H1 (cell line): ENCODE measurements at regions not wholly inside any gene's neighbourhood (a gene's known extent, or its start where the extent isn't known, plus 50 kb on each side); places are given as distances from the start of the nearest gene placed in this dataset.

Experiments used
- ASH2L ChIP-seq: fragments of 200-600, 300-600 bp; sonication (generic); IDR thresholded peaks from one replicate; pipeline ENCODE4 v1.7.1; 2017; ENCODE audit warnings: low read length
- BCL11A ChIP-seq, 2 experiments: IDR thresholded peaks; one replicate each; pipeline ENCODE4 v1.6.1; 2011; ENCODE audit warnings: low read depth in 2 of 2, low read length in 2 of 2, mild to moderate bottlenecking in 2 of 2
- CHD2 ChIP-seq: IDR thresholded peaks from 2 replicates; pipeline ENCODE4 v1.6.1; 2012; ENCODE audit warnings: low read length, improper control_type of control experiment
- EZH2 ChIP-seq: fragments of 200-600 bp; sonication (generic); IDR thresholded peaks from 2 replicates; pipeline ENCODE4 v1.7.1; 2012; ENCODE audit warnings: low read depth, mild to moderate bottlenecking, moderate library complexity, low read length, inconsistent platforms; ENCODE audit not compliant: severe bottlenecking
- HDAC6 ChIP-seq: IDR thresholded peaks from one replicate; pipeline ENCODE4 v1.7.1; 2012; ENCODE audit warnings: low read depth, mild to moderate bottlenecking, inconsistent platforms, low read length, moderate library complexity
- NRF1 ChIP-seq: IDR thresholded peaks from 2 replicates; pipeline ENCODE4 v1.6.1; 2011; ENCODE audit warnings: mild to moderate bottlenecking, low read depth, low read length, improper control_type of control experiment
- RBBP5 ChIP-seq: IDR thresholded peaks from 2 replicates; pipeline ENCODE4 v1.7.1; 2012; ENCODE audit warnings: low read depth, mild to moderate bottlenecking, inconsistent platforms, low read length, moderate library complexity, borderline replicate concordance
- SIN3A ChIP-seq, 2 experiments: IDR thresholded peaks in 1 of 2; conservative IDR thresholded peaks in 1 of 2; 2 replicates each; pipeline ENCODE4 v1.6.1; 2011 to 2012; ENCODE audit warnings: low read length in 2 of 2, improper control_type of control experiment in 1 of 2, low read depth in 1 of 2, mild to moderate bottlenecking in 1 of 2
- SP1 ChIP-seq: IDR thresholded peaks from 2 replicates; pipeline ENCODE4 v1.6.1; 2011; ENCODE audit warnings: low read depth, low read length
- TBP ChIP-seq: IDR thresholded peaks from 2 replicates; pipeline ENCODE4 v1.6.1; 2011; ENCODE audit warnings: low read depth, low read length, improper control_type of control experiment

DNA sequence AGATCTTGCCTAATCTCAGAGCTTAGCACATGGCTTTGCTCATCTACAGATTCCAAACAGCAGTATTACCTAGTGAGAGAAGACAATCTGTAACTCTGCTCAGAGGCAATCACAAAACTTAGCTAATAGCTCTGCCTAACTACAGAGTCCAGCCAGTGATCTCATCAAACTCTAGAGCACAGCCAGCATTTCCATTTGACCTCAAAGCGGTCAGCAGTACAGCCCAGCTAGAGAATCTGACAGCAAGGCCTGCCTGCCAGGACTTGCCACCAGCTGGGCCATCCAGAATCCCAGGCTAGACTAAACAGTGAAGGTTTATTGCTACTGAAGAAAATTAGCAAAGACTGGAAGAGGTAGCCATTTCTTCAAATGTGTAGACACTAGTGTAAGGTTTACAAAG is 217.9 kb upstream of the VLDLR start:
- TF ChIP-seq HDAC6 (no peak), TBP (no peak), SIN3A (conservative IDR thresholded peaks at IDR 0.05 in 1 of 2, IDR thresholded peaks at IDR 0.05 in 1 of 2; ENCODE audit: low read depth in 1 of 2, low read length in 2 of 2) (no peak), EZH2 (no peak), NRF1 (no peak), RBBP5 (no peak), BCL11A (IDR thresholded peaks at IDR 0.05; ENCODE audit: low read depth in 2 of 2, low read length in 2 of 2) (no peak), SP1 (no peak), ASH2L (no peak), CHD2 (no peak)
